Suprapubic skin (tissue), 3 donors: ENCODE measurements at regions not wholly inside any gene's neighbourhood (a gene's known extent, or its start where the extent isn't known, plus 50 kb on each side); places are given as distances from the start of the nearest gene placed in this dataset.

Source experiments
- EP300 ChIP-seq: sonication (generic); formaldehyde crosslinking; IDR thresholded peaks from one replicate; pipeline ENCODE4 v1.6.1; 2017; ENCODE audit warnings: antibody characterized with exemption
- POLR2A ChIP-seq, 2 donors: fragments of 450-650 bp; IDR thresholded peaks; one replicate each; pipeline ENCODE4 v1.6.1; 2017; ENCODE audit warnings: antibody characterized with exemption in 2 of 2, mild to moderate bottlenecking in 2 of 2, moderate library complexity in 2 of 2
- TF ChIP-seq, protein P1 (sequence below), 2 donors: fragments of 200-600 bp in 1 of 2; fragments of 450-650 bp in 1 of 2; sonication (generic) in 1 of 2; IDR thresholded peaks; one replicate each; pipeline ENCODE4 v1.5.1; 2016 to 2019; ENCODE audit warnings: antibody characterized with exemption in 2 of 2, mild to moderate bottlenecking in 1 of 2, moderate library complexity in 1 of 2

DNA sequence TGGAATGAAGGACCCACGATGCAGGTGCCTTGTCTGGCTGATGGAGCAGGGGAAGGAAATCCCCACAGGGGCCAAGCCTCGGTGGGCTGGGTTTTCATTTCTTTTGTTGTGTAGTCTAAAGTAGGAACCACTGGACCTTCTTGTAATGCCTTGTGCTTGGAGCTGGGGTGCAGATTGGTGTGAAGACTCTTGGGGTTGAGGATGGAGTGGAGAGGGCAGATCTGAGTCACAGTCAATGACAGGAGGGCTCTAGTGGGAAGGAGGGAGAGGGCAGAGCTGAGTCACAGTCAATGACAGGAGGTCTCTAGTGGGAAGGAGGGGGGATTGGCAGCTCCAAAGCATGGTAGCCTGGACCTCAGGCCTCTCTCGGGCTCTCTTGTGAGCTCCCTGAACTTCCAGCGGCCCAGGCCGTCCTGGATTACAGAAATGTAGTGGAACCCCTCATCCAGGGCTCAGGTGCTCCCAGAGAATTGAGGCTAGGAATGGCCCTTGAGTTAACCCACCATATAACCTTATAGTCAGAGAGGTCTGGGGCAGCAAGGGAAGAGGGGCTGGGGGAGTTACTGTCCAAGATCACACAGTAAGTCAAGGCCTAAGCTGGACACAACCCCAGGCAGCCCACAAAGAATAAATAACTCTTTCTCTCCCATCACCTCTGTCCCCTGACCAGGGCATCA, 313.8 kb downstream of the MATN1 start:
- TF ChIP-seq, protein P1, sequence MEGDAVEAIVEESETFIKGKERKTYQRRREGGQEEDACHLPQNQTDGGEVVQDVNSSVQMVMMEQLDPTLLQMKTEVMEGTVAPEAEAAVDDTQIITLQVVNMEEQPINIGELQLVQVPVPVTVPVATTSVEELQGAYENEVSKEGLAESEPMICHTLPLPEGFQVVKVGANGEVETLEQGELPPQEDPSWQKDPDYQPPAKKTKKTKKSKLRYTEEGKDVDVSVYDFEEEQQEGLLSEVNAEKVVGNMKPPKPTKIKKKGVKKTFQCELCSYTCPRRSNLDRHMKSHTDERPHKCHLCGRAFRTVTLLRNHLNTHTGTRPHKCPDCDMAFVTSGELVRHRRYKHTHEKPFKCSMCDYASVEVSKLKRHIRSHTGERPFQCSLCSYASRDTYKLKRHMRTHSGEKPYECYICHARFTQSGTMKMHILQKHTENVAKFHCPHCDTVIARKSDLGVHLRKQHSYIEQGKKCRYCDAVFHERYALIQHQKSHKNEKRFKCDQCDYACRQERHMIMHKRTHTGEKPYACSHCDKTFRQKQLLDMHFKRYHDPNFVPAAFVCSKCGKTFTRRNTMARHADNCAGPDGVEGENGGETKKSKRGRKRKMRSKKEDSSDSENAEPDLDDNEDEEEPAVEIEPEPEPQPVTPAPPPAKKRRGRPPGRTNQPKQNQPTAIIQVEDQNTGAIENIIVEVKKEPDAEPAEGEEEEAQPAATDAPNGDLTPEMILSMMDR (IDR thresholded peaks at IDR 0.05): no peak
- TF ChIP-seq POLR2A (IDR thresholded peaks at IDR 0.05) (no peak), EP300 (no peak)
